ENCODE measurements at regions not wholly inside any gene's neighbourhood (a gene's known extent, or its start where the extent isn't known, plus 50 kb on each side); places are given as distances from the start of the nearest gene placed in this dataset.
A peak's percentile ranks its signal among the peaks of the same experiment; 100 is the strongest.

GRCh38 chr6:28751963-28752350 lies 171.8 kb downstream of the TRIM27 start:
- Mint-ChIP-seq H3K27ac (no peak overlapping the region), H3K27me3 (ENCODE audit: insufficient read depth) (peaks cover 14% of the 10 kb centered on the region; the same call in 1 of the 2 replicates), H3K36me3 (ENCODE audit: low read depth) (no peaks in the 10 kb centered on the region)

GRCh38 chr6:28757429-28758045 lies 166.2 kb downstream of the TRIM27 start:
- peaks cover 7% of the 10 kb centered on the region for H3K27me3 Mint-ChIP-seq (ENCODE audit: insufficient read depth)
- peaks cover 10% of the 10 kb centered on the region; the same call in 1 of the 2 replicates for H3K9me3 Mint-ChIP-seq
- H3K4me3 Mint-ChIP-seq = no peak overlapping the region; the same call in 1 of the 2 replicates
- TF ChIP-seq CTCF (IDR thresholded peaks at IDR 0.05) = no peak
- peaks cover 16% of the 10 kb centered on the region for H3K4me1 Mint-ChIP-seq (ENCODE audit: low read depth)
- H3K36me3 Mint-ChIP-seq (ENCODE audit: low read depth) = no peaks in the 10 kb centered on the region
- DNase-seq = no peak
- no peak overlapping the region for H3K27ac Mint-ChIP-seq

More at GRCh38 chr6:28751963-28752350, 171.8 kb downstream of the TRIM27 start:
- no peak for TF ChIP-seq CTCF (IDR thresholded peaks at IDR 0.05)
- peaks cover 6% of the 10 kb centered on the region; the same call in 1 of the 2 replicates for H3K4me1 Mint-ChIP-seq (ENCODE audit: low read depth)
- no peak for DNase-seq
- H3K4me3 Mint-ChIP-seq = no peak overlapping the region
- H3K9me3 Mint-ChIP-seq = no peaks in the 10 kb centered on the region

GRCh38 chr6:28758046-28758817 lies 165.6 kb downstream of the TRIM27 start:
- H3K4me3 Mint-ChIP-seq = peak overlapping the region; percentile 77
- H3K27me3 Mint-ChIP-seq (ENCODE audit: insufficient read depth) = peaks cover 9% of the 10 kb centered on the region
- peaks cover 10% of the 10 kb centered on the region; the same call in 1 of the 2 replicates for H3K9me3 Mint-ChIP-seq
- peak; percentile 25 for DNase-seq
- no peaks in the 10 kb centered on the region for H3K36me3 Mint-ChIP-seq (ENCODE audit: low read depth)
- no peak overlapping the region for H3K27ac Mint-ChIP-seq
- TF ChIP-seq CTCF (IDR thresholded peaks at IDR 0.05) = no peak
- H3K4me1 Mint-ChIP-seq (ENCODE audit: low read depth) = peaks cover 16% of the 10 kb centered on the region

GRCh38 chr6:28758818-28759235 lies 165.0 kb downstream of the TRIM27 start:
- Mint-ChIP-seq H3K36me3 (ENCODE audit: low read depth) (no peaks in the 10 kb centered on the region), H3K4me3 (peak overlapping the region; percentile 77; the same call in 1 of the 2 replicates), H3K9me3 (peaks cover 10% of the 10 kb centered on the region; the same call in 1 of the 2 replicates), H3K27ac (no peak overlapping the region), H3K27me3 (ENCODE audit: insufficient read depth) (peaks cover 13% of the 10 kb centered on the region), H3K4me1 (ENCODE audit: low read depth) (peaks cover 16% of the 10 kb centered on the region)
- DNase-seq = no peak
- no peak for TF ChIP-seq CTCF (IDR thresholded peaks at IDR 0.05)

GRCh38 chr6:28764014-28764723 lies 159.6 kb downstream of the TRIM27 start:
- Mint-ChIP-seq H3K27ac (no peak overlapping the region), H3K4me1 (ENCODE audit: low read depth) (peaks cover 6% of the 10 kb centered on the region; the same call in 1 of the 2 replicates), H3K36me3 (ENCODE audit: low read depth) (no peaks in the 10 kb centered on the region), H3K27me3 (ENCODE audit: insufficient read depth) (peaks cover 43% of the 10 kb centered on the region), H3K4me3 (no peak overlapping the region), H3K9me3 (peaks cover under 1% of the 10 kb centered on the region; the same call in 1 of the 2 replicates)
- no peak for TF ChIP-seq CTCF (IDR thresholded peaks at IDR 0.05)
- no peak for DNase-seq
